ENCODE measurements at regions not wholly inside any gene's neighbourhood (a gene's known extent, or its start where the extent isn't known, plus 50 kb on each side); places are given as distances from the start of the nearest gene placed in this dataset.

DNA sequence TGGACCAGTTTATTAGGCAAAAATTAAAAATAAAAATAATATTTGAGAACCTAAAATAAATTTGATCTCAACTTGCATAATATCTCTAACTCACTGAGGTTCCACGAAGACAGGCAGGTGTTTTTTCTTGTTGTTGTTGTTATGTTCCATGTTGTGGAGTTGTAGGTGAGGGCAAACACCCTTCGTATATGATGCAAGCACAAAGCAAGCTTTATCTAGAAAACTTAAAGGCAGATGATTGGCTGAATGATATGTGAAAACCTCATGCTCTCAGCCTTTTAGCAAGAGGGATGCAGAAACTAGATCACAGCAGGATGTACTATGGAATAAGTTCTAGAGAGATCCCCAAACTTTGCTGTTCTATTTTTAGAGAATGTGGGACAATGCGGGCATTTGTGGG, 502.7 kb downstream of the ETNK1 start:
- Histone ChIP-seq H4K20me1 (ENCODE audit: low read depth, low read length) (no peaks in the 10 kb centered on the region), H3K27ac (ENCODE audit: low read depth, low read length) (no peak overlapping the region), H3K9me3 (ENCODE audit: insufficient read depth, low read length) (no peaks in the 10 kb centered on the region), H2AFZ (ENCODE audit: low read depth, low read length, severe bottlenecking) (no peak overlapping the region), H3K9ac (ENCODE audit: low read length) (no peak overlapping the region), H3K9me2 (replicated peaks; ENCODE audit: insufficient read depth, low read length) (no peaks in the 10 kb centered on the region), H3K4me2 (ENCODE audit: low read depth, low read length, poor library complexity, severe bottlenecking) (no peak overlapping the region), H3K79me2 (ENCODE audit: insufficient read depth, low read length) (no peaks in the 10 kb centered on the region), H3K36me3 (ENCODE audit: low read length) (no peaks in the 10 kb centered on the region), H3F3A (ENCODE audit: insufficient read depth) (no peaks in the 10 kb centered on the region), H3K4me3 (ENCODE audit: insufficient read depth, low read length, poor library complexity, severe bottlenecking) (no peak overlapping the region), H3K27me3 (ENCODE audit: low read length) (no peaks in the 10 kb centered on the region)
- TF ChIP-seq EZH2phosphoT487 (conservative IDR thresholded peaks at IDR 0.05; ENCODE audit: low read length): no peak
- TF ChIP-seq, protein P1, sequence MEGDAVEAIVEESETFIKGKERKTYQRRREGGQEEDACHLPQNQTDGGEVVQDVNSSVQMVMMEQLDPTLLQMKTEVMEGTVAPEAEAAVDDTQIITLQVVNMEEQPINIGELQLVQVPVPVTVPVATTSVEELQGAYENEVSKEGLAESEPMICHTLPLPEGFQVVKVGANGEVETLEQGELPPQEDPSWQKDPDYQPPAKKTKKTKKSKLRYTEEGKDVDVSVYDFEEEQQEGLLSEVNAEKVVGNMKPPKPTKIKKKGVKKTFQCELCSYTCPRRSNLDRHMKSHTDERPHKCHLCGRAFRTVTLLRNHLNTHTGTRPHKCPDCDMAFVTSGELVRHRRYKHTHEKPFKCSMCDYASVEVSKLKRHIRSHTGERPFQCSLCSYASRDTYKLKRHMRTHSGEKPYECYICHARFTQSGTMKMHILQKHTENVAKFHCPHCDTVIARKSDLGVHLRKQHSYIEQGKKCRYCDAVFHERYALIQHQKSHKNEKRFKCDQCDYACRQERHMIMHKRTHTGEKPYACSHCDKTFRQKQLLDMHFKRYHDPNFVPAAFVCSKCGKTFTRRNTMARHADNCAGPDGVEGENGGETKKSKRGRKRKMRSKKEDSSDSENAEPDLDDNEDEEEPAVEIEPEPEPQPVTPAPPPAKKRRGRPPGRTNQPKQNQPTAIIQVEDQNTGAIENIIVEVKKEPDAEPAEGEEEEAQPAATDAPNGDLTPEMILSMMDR (IDR thresholded peaks at IDR 0.05; ENCODE audit: insufficient read depth, low read length, poor library complexity, severe bottlenecking): no peak

DNA sequence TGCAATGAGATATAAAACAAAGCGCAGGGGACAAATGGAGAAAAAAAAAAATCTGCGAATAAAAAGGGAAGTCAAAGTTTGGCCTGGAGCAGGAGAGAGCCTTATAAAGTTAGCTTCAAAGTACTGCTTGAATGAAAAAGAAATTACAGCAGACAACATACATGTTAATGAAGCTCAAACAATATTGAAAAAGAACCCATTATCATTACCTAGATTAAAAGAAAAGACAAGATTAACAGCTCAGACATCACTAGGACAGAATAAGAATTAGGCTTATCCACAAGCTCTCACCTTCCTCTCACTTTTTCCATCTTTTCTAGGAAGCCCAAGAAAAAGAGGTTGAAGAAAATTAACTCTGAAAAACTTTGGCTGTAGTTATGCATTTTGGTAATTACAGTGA, 503.5 kb downstream of the ETNK1 start:
- Histone ChIP-seq H3K9ac (ENCODE audit: low read length) (no peak overlapping the region), H3K36me3 (ENCODE audit: low read length) (no peaks in the 10 kb centered on the region), H3K27me3 (ENCODE audit: low read length) (no peaks in the 10 kb centered on the region), H3K9me2 (replicated peaks; ENCODE audit: insufficient read depth, low read length) (no peaks in the 10 kb centered on the region), H3F3A (ENCODE audit: insufficient read depth) (no peaks in the 10 kb centered on the region), H3K79me2 (ENCODE audit: insufficient read depth, low read length) (no peaks in the 10 kb centered on the region), H3K4me3 (ENCODE audit: insufficient read depth, low read length, poor library complexity, severe bottlenecking) (no peak overlapping the region), H3K9me3 (ENCODE audit: insufficient read depth, low read length) (no peaks in the 10 kb centered on the region), H4K20me1 (ENCODE audit: low read depth, low read length) (no peaks in the 10 kb centered on the region), H3K4me2 (ENCODE audit: low read depth, low read length, poor library complexity, severe bottlenecking) (no peak overlapping the region), H2AFZ (ENCODE audit: low read depth, low read length, severe bottlenecking) (no peak overlapping the region), H3K27ac (ENCODE audit: low read depth, low read length) (no peak overlapping the region)
- TF ChIP-seq EZH2phosphoT487 (conservative IDR thresholded peaks at IDR 0.05; ENCODE audit: low read length): no peak
- TF ChIP-seq, protein P1 (IDR thresholded peaks at IDR 0.05; ENCODE audit: insufficient read depth, low read length, poor library complexity, severe bottlenecking): no peak

DNA sequence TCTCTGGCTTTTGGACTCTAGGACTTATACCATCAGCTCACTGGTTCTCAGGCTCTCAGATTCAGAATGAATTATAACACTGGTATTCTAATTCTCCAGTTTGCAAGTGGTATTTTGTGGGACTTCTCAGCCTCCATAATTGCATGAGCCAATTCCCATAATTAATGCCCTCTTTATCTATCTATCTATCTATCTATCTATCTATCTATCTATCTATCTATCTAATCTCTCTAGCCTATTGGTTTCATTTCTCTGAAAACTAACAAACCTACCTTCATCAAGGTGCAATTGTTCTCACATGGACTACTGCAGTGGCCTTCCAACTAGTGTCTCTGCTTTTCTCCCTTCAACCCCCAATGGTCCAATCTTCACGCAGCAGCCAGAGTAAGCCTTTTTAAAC, 507.4 kb downstream of the ETNK1 start:
- no peaks in the 10 kb centered on the region for H3K79me2 ChIP-seq (ENCODE audit: insufficient read depth, low read length)
- no peak for TF ChIP-seq EZH2phosphoT487 (conservative IDR thresholded peaks at IDR 0.05; ENCODE audit: low read length)
- TF ChIP-seq, protein P1 (IDR thresholded peaks at IDR 0.05; ENCODE audit: insufficient read depth, low read length, poor library complexity, severe bottlenecking): no peak
- H3K9me3 ChIP-seq (ENCODE audit: insufficient read depth, low read length): no peaks in the 10 kb centered on the region
- H3K9me2 ChIP-seq (replicated peaks; ENCODE audit: insufficient read depth, low read length): 0 out of 2 replicates have a peak, but pooled peaks cover 6% of the 10 kb centered on the region
- H3K27me3 ChIP-seq (ENCODE audit: low read length): no peaks in the 10 kb centered on the region
- no peak overlapping the region for H3K4me2 ChIP-seq (ENCODE audit: low read depth, low read length, poor library complexity, severe bottlenecking)
- H3K36me3 ChIP-seq (ENCODE audit: low read length): no peaks in the 10 kb centered on the region
- H3F3A ChIP-seq (ENCODE audit: insufficient read depth): no peaks in the 10 kb centered on the region
- no peak overlapping the region for H3K9ac ChIP-seq (ENCODE audit: low read length)
- H3K4me3 ChIP-seq (ENCODE audit: insufficient read depth, low read length, poor library complexity, severe bottlenecking): no peak overlapping the region
- H3K27ac ChIP-seq (ENCODE audit: low read depth, low read length): no peak overlapping the region
- no peak overlapping the region for H2AFZ ChIP-seq (ENCODE audit: low read depth, low read length, severe bottlenecking)
- no peaks in the 10 kb centered on the region for H4K20me1 ChIP-seq (ENCODE audit: low read depth, low read length)
